BLaER1 treated with 17β-estradiol and CSF1 and Interleukin-3, amounts not matched to agents 10 nM and 100 nM (cell line): ENCODE measurements at regions not wholly inside any gene's neighbourhood (a gene's known extent, or its start where the extent isn't known, plus 50 kb on each side); places are given as distances from the start of the nearest gene placed in this dataset.
A peak's percentile ranks its signal among the peaks of the same experiment; 100 is the strongest.

Experiments used
- H3K27ac ChIP-seq, 11 experiments: shearing (Covaris generic); formaldehyde crosslinking; 2 replicates each; pipeline ENCODE4 v1.8.1; 2022
- H3K27me3 ChIP-seq, 11 experiments: shearing (Covaris generic); formaldehyde crosslinking; 2 replicates each; pipeline ENCODE4 v1.8.1; 2022
- H3K36me3 ChIP-seq, 11 experiments: shearing (Covaris generic); formaldehyde crosslinking; 2 replicates each; pipeline ENCODE4 v1.8.1; 2022
- H3K4me1 ChIP-seq, 10 experiments: shearing (Covaris generic); formaldehyde crosslinking; 2 replicates each; pipeline ENCODE4 v1.8.1; 2022
- H3K4me2 ChIP-seq, 11 experiments: shearing (Covaris generic); formaldehyde crosslinking; 2 replicates each; pipeline ENCODE4 v1.8.1; 2022
- H3K4me3 ChIP-seq, 10 experiments: shearing (Covaris generic); formaldehyde crosslinking; 2 replicates each; pipeline ENCODE4 v1.8.1; 2022
- H3K9ac ChIP-seq, 11 experiments: shearing (Covaris generic); formaldehyde crosslinking; 2 replicates each; pipeline ENCODE4 v1.8.1; 2022
- H3K9me3 ChIP-seq, 11 experiments: shearing (Covaris generic); formaldehyde crosslinking; replicated peaks in 1 of 11; 2 replicates each; pipeline ENCODE4 v1.8.1; 2022
- H4K20me1 ChIP-seq, 11 experiments: shearing (Covaris generic); formaldehyde crosslinking; 2 replicates each; pipeline ENCODE4 v1.8.1; 2022
- Cebpa-rat ChIP-seq, 11 experiments: shearing (Covaris generic); IDR thresholded peaks; 2 replicates each; pipeline ENCODE4 v1.8.1; 2022

DNA sequence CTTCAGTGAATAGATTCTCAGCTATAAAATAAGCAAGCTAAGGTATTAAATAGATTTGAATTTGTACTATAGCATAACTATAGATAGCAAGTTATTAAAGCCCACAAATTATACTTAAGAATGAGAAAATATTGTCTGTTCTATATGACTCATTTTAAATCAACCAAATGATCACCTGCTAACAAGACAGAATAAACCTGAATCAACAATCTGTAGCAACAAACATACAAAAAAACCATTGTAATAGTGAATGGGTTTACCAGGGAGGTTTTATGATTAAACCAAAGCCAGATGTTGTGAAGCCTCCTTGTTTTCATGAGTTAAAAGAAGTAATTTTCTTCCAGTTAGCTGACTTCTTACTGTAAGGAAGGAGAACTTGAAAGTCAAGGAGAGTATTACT lies 71.9 kb upstream of the HTR1B start:
- no peak overlapping the region for H3K27ac ChIP-seq

DNA sequence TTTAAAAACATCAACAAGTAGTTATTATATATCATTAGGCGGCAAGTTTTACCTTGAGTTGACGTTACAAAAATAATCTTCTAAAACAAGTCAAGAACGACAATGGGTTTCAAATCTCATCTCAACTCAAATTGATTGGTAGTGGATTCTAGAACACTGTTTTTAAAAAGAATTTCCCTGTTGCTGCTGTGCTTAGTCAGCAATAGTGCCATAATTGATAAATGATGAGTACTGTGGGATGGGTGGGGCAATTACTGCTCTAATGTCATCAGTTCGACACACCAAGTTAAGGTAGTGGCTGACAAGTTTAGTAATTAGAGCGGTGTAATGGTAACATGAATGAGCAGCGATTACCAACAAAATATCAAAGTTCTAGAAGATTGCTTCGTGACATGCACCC lies 73.4 kb upstream of the HTR1B start:
- H3K9ac ChIP-seq, result no peak overlapping the region
- no peaks in the 10 kb centered on the region for H3K9me3 ChIP-seq
- no peak overlapping the region for H3K27ac ChIP-seq
- H3K4me1 ChIP-seq, result no peaks in the 10 kb centered on the region
- H4K20me1 ChIP-seq, result no peaks in the 10 kb centered on the region
- no peak for TF ChIP-seq Cebpa-rat (IDR thresholded peaks at IDR 0.05)
- no peaks in the 10 kb centered on the region for H3K36me3 ChIP-seq
- no peak overlapping the region for H3K4me3 ChIP-seq
- H3K27me3 ChIP-seq, result no peaks in the 10 kb centered on the region
- H3K4me2 ChIP-seq, result no peak overlapping the region

More for the DNA sequence above, 71.9 kb upstream of the HTR1B start:
- TF ChIP-seq Cebpa-rat (IDR thresholded peaks at IDR 0.05), result no peak
- Histone ChIP-seq H3K9ac (no peak overlapping the region), H4K20me1 (no peaks in the 10 kb centered on the region), H3K4me1 (no peaks in the 10 kb centered on the region), H3K36me3 (no peaks in the 10 kb centered on the region), H3K4me2 (no peak overlapping the region), H3K4me3 (no peak overlapping the region), H3K27me3 (no peaks in the 10 kb centered on the region), H3K9me3 (no peaks in the 10 kb centered on the region)

DNA sequence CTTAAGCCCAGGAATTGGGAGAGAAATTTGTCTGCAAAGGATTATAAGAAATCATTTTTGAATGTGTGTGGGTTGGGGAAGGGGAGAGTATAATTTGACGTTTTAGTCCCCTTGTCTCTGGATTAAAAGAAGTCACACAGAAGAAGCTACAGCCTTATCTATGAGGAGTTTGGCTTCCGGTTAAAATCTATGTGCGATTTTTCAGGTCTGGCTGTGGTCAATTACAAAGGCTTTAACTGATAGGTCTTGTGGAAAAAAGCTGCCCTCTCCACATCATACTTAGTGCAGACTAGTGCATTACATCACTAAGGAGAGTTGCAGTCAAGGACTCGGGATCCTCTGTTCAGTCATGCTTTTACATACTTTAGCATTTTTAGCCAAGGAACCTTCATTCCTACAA lies 80.3 kb upstream of the HTR1B start:
- Histone ChIP-seq H3K27me3 (no peaks in the 10 kb centered on the region), H3K36me3 (no peaks in the 10 kb centered on the region)
- no peak for TF ChIP-seq Cebpa-rat (IDR thresholded peaks at IDR 0.05)

DNA sequence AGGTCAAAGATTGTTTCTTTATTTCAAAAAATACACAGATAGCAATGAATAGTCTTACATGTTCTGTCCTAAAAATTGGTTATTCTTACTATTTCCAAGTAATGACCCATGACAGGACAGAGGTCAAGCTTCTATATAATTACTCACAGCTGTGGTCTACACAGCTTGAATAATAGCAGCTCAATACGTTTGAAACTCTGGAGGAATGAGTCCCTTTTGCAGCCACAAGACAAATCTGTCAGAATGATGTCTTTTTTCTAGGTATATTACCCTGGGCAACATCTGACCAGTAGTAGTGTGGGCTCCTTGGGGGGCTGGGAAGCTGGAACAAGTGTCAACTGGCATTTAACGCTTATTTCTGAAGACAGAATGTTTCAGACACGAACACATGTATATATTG lies 84.9 kb upstream of the HTR1B start:
- no peak overlapping the region for H3K4me3 ChIP-seq
- no peaks in the 10 kb centered on the region for H3K27me3 ChIP-seq
- H4K20me1 ChIP-seq, result no peaks in the 10 kb centered on the region
- H3K9ac ChIP-seq, result no peak overlapping the region
- no peak for TF ChIP-seq Cebpa-rat (IDR thresholded peaks at IDR 0.05)
- H3K27ac ChIP-seq, result no peak overlapping the region
- no peaks in the 10 kb centered on the region for H3K4me1 ChIP-seq
- no peak overlapping the region for H3K4me2 ChIP-seq
- no peaks in the 10 kb centered on the region for H3K9me3 ChIP-seq
- H3K36me3 ChIP-seq, result no peaks in the 10 kb centered on the region

More for the DNA sequence above, 80.3 kb upstream of the HTR1B start:
- Histone ChIP-seq H3K9me3 (no peaks in the 10 kb centered on the region), H3K4me1 (no peaks in the 10 kb centered on the region), H3K4me2 (no peak overlapping the region), H3K4me3 (no peak overlapping the region), H4K20me1 (no peaks in the 10 kb centered on the region), H3K9ac (no peak overlapping the region), H3K27ac (no peak overlapping the region)

DNA sequence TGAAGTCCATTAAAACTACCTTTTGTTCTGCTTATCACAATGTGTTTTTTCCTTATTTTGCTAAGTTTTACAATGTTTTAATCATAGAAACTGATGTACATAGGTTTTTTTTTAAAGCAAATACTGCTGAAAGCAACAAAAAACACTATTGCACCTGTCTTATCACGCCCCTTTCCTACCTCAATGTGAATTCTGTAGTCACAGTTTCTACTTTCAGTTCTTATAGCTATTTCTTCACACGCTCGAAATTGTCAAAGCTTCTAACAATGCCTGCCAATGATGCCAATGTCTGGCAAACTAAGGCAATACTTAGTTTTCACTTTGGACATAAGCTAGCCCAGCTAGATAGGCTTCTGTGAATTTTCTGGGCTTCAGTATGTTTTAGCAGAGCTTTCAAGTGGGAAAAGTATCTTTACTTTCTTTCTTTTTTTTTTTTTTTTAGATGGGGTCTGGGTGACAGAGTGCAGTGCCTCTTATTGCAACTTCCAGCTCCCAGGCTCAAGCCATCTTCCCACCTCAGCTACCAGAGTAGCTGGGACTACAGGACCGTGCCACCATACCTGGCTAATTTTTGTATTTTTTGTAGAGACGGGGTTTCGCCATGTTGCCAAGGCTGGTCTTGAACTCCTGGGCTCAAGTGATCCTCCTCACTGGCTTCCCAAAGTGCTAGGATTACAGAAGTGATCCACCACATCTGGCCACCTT lies 85.5 kb upstream of the HTR1B start:
- Histone ChIP-seq H4K20me1 (no peaks in the 10 kb centered on the region), H3K27ac (no peak overlapping the region), H3K4me2 (no peak overlapping the region), H3K4me3 (no peak overlapping the region), H3K4me1 (no peaks in the 10 kb centered on the region), H3K36me3 (no peaks in the 10 kb centered on the region), H3K9ac (no peak overlapping the region), H3K9me3 (no peaks in the 10 kb centered on the region), H3K27me3 (no peaks in the 10 kb centered on the region)
- no peak for TF ChIP-seq Cebpa-rat (IDR thresholded peaks at IDR 0.05)

DNA sequence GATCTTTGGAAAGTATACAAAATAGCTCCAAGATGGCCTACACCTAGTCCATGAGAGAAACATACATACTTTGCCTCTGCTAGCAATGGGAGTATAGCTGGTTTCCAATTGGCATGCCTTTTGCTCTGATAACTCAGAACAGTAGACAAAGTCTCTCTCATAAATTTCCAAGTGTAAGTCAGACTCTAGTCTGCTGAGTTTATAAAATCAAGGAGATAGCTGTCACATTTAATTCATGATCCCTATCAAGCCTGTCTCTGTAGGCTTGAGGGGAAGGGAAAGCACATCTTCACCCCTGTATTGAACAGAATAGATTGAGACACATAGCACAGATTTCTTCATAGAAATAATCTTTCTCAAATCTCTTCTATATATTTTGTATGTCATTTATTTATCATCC lies 87.8 kb upstream of the HTR1B start:
- no peaks in the 10 kb centered on the region for H3K4me1 ChIP-seq
- no peak overlapping the region for H3K4me3 ChIP-seq
- H3K9ac ChIP-seq, result no peak overlapping the region
- no peaks in the 10 kb centered on the region for H4K20me1 ChIP-seq
- no peaks in the 10 kb centered on the region for H3K36me3 ChIP-seq
- no peaks in the 10 kb centered on the region for H3K27me3 ChIP-seq
- H3K9me3 ChIP-seq, result no peaks in the 10 kb centered on the region
- no peak overlapping the region for H3K27ac ChIP-seq
- H3K4me2 ChIP-seq, result no peak overlapping the region
- no peak for TF ChIP-seq Cebpa-rat (IDR thresholded peaks at IDR 0.05)

DNA sequence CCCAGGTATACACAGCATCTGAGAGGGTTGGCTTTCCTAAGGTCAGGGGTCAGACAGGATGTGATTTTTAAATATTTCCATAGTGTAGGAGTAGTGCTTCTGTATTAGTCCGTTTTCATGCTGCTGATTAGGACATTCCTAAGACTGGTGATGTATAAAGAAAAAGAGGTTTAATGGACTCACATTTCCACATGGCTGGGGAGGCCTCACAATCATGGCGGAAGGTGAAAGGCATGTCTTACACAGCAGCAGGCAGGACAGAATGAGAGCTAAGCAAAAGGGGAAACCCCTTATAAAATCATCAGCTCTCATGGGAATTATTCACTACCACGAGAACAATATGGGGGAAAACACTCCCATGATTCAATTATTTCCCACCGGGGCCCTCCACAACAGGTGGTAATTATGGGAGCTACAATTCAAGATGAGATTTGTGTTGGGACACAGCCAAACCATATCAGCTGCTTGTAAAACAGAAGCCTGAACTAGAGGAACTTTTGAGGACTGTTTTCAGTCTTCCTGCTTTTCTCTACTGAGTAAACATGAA lies 91.0 kb upstream of the MEI4 start:
- peaks cover 0 to 7% (median 0%) of the 10 kb centered on the region in 10 experiments; a peak in 1 of 20 replicates for H3K4me1 ChIP-seq
- H3K9me3 ChIP-seq, result no peaks in the 10 kb centered on the region
- peak overlapping the region in 3 of 11 experiments; percentile 3 to 26 (median 12); a peak in 2 of 22 replicates for H3K4me2 ChIP-seq
- H3K9ac ChIP-seq, result no peak overlapping the region
- no peak for TF ChIP-seq Cebpa-rat (IDR thresholded peaks at IDR 0.05)
- H3K27me3 ChIP-seq, result no peaks in the 10 kb centered on the region
- no peaks in the 10 kb centered on the region for H3K36me3 ChIP-seq
- no peaks in the 10 kb centered on the region for H4K20me1 ChIP-seq
- no peak overlapping the region for H3K27ac ChIP-seq
- H3K4me3 ChIP-seq, result no peak overlapping the region

DNA sequence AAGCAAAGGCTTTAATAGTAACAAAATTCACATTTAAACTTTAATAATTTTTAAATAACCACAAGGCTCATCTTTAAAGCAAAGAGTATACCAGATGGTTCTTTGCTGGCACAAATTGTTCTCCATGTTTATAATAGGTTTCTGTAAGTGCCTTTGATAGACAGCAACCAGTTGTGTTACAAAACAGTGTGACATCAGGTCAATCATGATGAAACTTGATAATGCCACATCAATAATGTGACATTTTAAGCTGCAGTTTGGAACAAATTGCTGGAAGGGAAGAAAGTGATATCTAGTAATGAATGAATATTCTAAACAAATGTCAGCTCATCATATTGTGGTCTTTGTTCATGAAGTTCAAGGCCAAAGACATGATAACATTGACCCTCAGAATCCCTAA lies 87.5 kb upstream of the MEI4 start:
- Histone ChIP-seq H4K20me1 (no peaks in the 10 kb centered on the region), H3K4me1 (peaks cover 0 to 7% (median 0%) of the 10 kb centered on the region in 10 experiments; a peak in 1 of 20 replicates), H3K36me3 (no peaks in the 10 kb centered on the region), H3K9ac (no peak overlapping the region), H3K27me3 (no peaks in the 10 kb centered on the region), H3K9me3 (no peaks in the 10 kb centered on the region), H3K27ac (no peak overlapping the region), H3K4me3 (no peak overlapping the region), H3K4me2 (no peak overlapping the region)
- no peak for TF ChIP-seq Cebpa-rat (IDR thresholded peaks at IDR 0.05)

DNA sequence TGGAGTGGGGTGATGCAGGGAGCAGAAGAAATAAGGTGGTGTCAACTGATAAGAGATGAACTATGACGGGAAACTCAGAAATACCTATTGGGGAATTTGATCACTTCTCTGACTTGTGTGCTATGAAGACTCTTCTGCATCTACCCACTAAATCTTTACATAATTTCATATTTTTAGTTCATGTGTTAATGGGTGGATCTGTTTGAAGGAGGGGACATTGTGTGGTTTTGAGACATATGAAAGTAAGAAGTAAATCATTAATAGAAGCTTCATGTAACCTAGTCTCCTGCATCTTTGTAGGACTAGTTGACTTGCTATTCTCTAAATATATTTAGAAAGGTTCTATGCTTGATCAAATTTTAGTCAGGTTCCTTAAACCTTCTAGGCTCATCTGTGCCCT lies 86.6 kb upstream of the MEI4 start:
- no peak overlapping the region for H3K4me2 ChIP-seq

DNA sequence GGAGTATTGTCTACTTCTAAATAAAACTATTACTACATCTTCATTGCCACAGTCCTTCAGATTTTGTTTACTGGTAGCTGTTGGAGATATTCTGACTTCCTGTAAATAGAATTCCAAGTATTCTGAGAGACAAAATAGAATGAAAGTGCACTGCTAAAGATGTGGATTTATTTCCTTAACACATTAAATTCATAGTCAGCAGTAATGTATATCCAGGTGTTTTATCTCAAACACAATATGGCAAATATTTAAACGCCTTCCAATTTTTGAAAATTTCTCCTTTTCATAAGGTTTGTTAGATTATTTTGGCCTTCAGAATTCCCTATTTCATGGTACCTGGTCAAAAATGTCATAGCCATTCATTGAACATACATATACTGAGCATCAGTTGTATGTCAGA lies 84.3 kb upstream of the MEI4 start:
- Histone ChIP-seq H3K9ac (no peak overlapping the region), H3K27ac (no peak overlapping the region), H4K20me1 (no peaks in the 10 kb centered on the region), H3K4me3 (no peak overlapping the region), H3K36me3 (no peaks in the 10 kb centered on the region), H3K9me3 (no peaks in the 10 kb centered on the region), H3K4me2 (no peak overlapping the region), H3K4me1 (no peaks in the 10 kb centered on the region), H3K27me3 (no peaks in the 10 kb centered on the region)
- TF ChIP-seq Cebpa-rat (IDR thresholded peaks at IDR 0.05), result no peak

More for the DNA sequence above, 86.6 kb upstream of the MEI4 start:
- H3K4me1 ChIP-seq, result peaks cover 0 to 7% (median 0%) of the 10 kb centered on the region in 10 experiments; a peak in 1 of 20 replicates
- TF ChIP-seq Cebpa-rat (IDR thresholded peaks at IDR 0.05), result no peak
- H3K9ac ChIP-seq, result no peak overlapping the region
- H3K27ac ChIP-seq, result no peak overlapping the region
- H3K9me3 ChIP-seq, result no peaks in the 10 kb centered on the region
- no peaks in the 10 kb centered on the region for H3K27me3 ChIP-seq
- no peak overlapping the region for H3K4me3 ChIP-seq
- no peaks in the 10 kb centered on the region for H3K36me3 ChIP-seq
- H4K20me1 ChIP-seq, result no peaks in the 10 kb centered on the region
